Upper lobe of right lung (tissue), 1 donor: ENCODE measurements at regions not wholly inside any gene's neighbourhood (a gene's known extent, or its start where the extent isn't known, plus 50 kb on each side); places are given as distances from the start of the nearest gene placed in this dataset.

Experiments used
- ATAC-seq: fragments of 200-7000 bp; cut with Tn5 transposase; one replicate; pipeline ENCODE4 v1.9.1; 2020; ENCODE audit warnings: mild to moderate bottlenecking, moderate library complexity
- DNase-seq: peaks from one replicate; pipeline ENCODE4 v3.0.0-alpha.2; 2020
- H3K27ac ChIP-seq: fragments of 200-600 bp; one replicate; pipeline ENCODE4 v1.8.0; 2022
- H3K27me3 ChIP-seq: fragments of 200-600 bp; one replicate; pipeline ENCODE4 v1.8.0; 2022; ENCODE audit warnings: mild to moderate bottlenecking
- H3K36me3 ChIP-seq: fragments of 200-600 bp; one replicate; pipeline ENCODE4 v1.8.0; 2022
- H3K4me1 ChIP-seq: fragments of 200-600 bp; one replicate; pipeline ENCODE4 v1.8.0; 2022
- H3K4me3 ChIP-seq: fragments of 200-600 bp; one replicate; pipeline ENCODE4 v1.8.0; 2022; ENCODE audit warnings: mild to moderate bottlenecking
- H3K9me3 ChIP-seq: fragments of 200-600 bp; one replicate; pipeline ENCODE4 v1.8.0; 2022
- CTCF ChIP-seq: fragments of 200-600 bp; IDR thresholded peaks from one replicate; pipeline ENCODE4 v1.8.0; 2022; ENCODE audit warnings: antibody characterized with exemption
- intact Hi-C: fragments of 100-400 bp; cut with DNase I; formaldehyde crosslinking; loops from one replicate; pipeline ENCODE4 v1.11.0; 2022
- donor health status: DM: no; HTN: yes; CAD: no; lungs with severe emphysema.

GRCh38 chr11:70826541-70827335 is 425.6 kb downstream of the SHANK2 start:
- ATAC-seq (no peak), DNase-seq (no peak)
- intact Hi-C loops, result no loop called here
- Histone ChIP-seq H3K27me3 (peaks cover 26% of the 10 kb centered on the region), H3K36me3 (no peaks in the 10 kb centered on the region), H3K4me3 (no peak overlapping the region), H3K9me3 (no peaks in the 10 kb centered on the region), H3K27ac (no peak overlapping the region), H3K4me1 (peaks cover 5% of the 10 kb centered on the region)
- TF ChIP-seq CTCF, result no peak

- peaks cover 26% of the 10 kb centered on the region for H3K27me3 ChIP-seq
- ATAC-seq (peak; percentile 12), DNase-seq (no peak)
- H3K36me3 ChIP-seq, result no peaks in the 10 kb centered on the region
- no peak overlapping the region for H3K4me3 ChIP-seq
- intact Hi-C loops, result no loop called here
- TF ChIP-seq CTCF, result no peak
- H3K27ac ChIP-seq, result no peak overlapping the region
- peaks cover 5% of the 10 kb centered on the region for H3K4me1 ChIP-seq
- H3K9me3 ChIP-seq, result no peaks in the 10 kb centered on the region
Measured at GRCh38 chr11:70828593-70829082, 423.7 kb downstream of the SHANK2 start.

GRCh38 chr11:70829134-70829885 is 423.1 kb downstream of the SHANK2 start:
- DNase-seq, result no peak
- intact Hi-C loops, result no loop called here

GRCh38 chr11:70829886-70830272 is 422.5 kb downstream of the SHANK2 start:
- Histone ChIP-seq H3K9me3 (no peaks in the 10 kb centered on the region), H3K36me3 (no peaks in the 10 kb centered on the region), H3K4me1 (peaks cover 5% of the 10 kb centered on the region), H3K27ac (no peak overlapping the region), H3K4me3 (no peak overlapping the region), H3K27me3 (peaks cover 18% of the 10 kb centered on the region)
- intact Hi-C loops, result no loop called here
- TF ChIP-seq CTCF, result no peak
- no peak for ATAC-seq
- DNase-seq, result no peak

More at GRCh38 chr11:70829134-70829885, 423.1 kb downstream of the SHANK2 start:
- Histone ChIP-seq H3K36me3 (no peaks in the 10 kb centered on the region), H3K27ac (no peak overlapping the region), H3K27me3 (peaks cover 22% of the 10 kb centered on the region), H3K9me3 (no peaks in the 10 kb centered on the region), H3K4me3 (no peak overlapping the region), H3K4me1 (peaks cover 5% of the 10 kb centered on the region)
- TF ChIP-seq CTCF, result no peak
- ATAC-seq, result no peak

GRCh38 chr11:70833011-70833410 is 419.4 kb downstream of the SHANK2 start:
- Histone ChIP-seq H3K4me1 (no peaks in the 10 kb centered on the region), H3K4me3 (no peak overlapping the region), H3K9me3 (peaks cover 3% of the 10 kb centered on the region), H3K27me3 (no peaks in the 10 kb centered on the region), H3K27ac (no peak overlapping the region), H3K36me3 (no peaks in the 10 kb centered on the region)
- DNase-seq, result no peak
- no peak for ATAC-seq
- intact Hi-C loops, result no loop called here
- TF ChIP-seq CTCF, result no peak
